HG03175 (cell line): ENCODE measurements at regions not wholly inside any gene's neighbourhood (a gene's known extent, or its start where the extent isn't known, plus 50 kb on each side); places are given as distances from the start of the nearest gene placed in this dataset.

Experiments used
- ATAC-seq: cut with Tn5 transposase; IDR thresholded peaks from one replicate; pipeline ENCODE4 v1.9.1; 2021; ENCODE audit warnings: mild to moderate bottlenecking, moderate library complexity; ENCODE audit not compliant: unreplicated experiment

GRCh38 chr1:37309574-37309973, 164.8 kb upstream of the ZC3H12A start:
- no peak for ATAC-seq

DNA sequence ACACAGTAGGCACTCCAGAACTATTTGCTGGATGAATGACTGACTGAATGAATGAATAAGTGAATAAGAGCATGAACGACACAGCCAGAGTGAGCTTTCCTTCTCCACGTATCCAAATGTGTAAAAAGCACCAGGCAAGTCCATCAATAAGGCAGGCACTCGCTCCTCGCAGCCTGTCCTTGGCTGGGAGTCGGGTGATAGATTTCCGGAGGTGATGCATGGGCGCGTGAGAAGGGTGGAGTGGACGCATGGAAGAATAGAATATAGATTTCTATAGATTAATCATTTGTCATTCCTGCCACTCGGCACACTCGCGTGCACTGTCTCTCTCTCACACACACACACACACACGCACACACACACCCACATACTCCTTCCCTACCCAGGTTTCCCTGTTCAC, 164.3 kb upstream of the ZC3H12A start:
- ATAC-seq, result no peak

GRCh38 chr1:37315371-37315846, 159.0 kb upstream of the ZC3H12A start:
- ATAC-seq, result no peak

DNA sequence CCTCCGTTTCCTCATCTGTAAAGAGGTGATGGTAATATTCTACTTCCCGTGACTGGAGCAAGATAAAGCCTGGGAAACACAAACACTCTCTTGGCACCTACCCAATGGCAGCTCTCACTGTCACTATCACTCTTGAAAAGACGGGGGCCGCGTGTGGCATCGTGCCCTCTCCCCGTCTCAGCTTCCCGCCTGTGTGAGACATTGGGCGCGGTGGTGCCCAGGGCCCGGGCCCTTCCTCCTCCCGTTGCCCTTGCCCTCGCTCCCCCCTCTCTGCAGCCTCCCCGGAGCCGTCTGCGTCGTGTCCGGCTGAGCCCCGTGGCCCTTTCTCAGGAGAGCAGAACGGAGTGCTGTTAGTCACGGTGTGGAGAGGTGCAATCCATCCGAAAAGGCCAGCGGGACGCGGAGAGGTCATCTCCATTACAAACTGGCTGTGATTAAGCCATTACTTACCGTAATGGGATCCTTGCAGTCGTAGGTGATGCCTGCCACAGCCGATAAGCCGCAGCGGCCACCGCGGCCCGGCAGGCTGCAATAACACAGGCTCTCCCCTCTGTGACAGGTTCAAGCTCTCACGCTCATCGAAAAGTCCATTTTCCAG, 156.4 kb upstream of the ZC3H12A start:
- ATAC-seq, result no peak

DNA sequence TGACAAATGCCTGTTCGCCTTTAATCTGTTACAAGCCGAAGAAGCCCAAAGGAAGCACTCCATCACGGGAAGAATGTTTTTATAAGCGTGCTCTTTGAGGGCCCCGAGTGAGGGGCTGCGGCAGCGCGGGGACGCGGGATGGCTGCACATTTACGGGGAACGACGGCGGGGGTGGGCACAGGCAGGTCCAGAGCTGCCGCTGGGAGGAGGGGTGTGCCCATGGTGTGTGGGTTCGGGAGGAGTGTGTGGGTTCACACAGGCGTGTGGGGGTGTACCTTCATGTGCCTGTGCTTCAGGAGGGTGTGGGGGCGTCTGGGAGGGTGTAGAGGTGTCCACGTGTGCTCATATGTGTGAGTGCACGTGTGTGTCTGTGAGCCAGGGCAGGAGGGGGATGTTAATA, 155.9 kb upstream of the ZC3H12A start:
- no peak for ATAC-seq

DNA sequence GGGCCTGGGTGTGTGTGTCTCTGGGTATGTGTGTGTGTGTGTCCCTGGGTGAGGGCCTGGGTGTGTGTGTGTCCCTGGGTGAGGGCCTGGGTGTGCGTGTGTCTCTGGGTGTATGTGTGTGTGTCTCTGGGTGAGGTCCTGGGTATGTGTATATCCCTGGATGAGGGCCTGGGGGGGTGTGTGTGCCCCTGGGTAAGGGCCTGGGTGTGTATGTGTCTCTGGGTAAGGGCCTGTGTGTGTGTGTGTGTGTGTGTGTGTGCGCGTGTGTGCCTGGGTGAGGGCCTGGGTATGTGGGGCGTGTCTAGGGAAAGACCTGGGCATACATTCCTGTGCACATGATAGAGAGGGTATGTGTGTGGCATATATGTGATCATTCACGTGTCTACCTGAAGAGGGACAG, 155.1 kb upstream of the ZC3H12A start:
- no peak for ATAC-seq

DNA sequence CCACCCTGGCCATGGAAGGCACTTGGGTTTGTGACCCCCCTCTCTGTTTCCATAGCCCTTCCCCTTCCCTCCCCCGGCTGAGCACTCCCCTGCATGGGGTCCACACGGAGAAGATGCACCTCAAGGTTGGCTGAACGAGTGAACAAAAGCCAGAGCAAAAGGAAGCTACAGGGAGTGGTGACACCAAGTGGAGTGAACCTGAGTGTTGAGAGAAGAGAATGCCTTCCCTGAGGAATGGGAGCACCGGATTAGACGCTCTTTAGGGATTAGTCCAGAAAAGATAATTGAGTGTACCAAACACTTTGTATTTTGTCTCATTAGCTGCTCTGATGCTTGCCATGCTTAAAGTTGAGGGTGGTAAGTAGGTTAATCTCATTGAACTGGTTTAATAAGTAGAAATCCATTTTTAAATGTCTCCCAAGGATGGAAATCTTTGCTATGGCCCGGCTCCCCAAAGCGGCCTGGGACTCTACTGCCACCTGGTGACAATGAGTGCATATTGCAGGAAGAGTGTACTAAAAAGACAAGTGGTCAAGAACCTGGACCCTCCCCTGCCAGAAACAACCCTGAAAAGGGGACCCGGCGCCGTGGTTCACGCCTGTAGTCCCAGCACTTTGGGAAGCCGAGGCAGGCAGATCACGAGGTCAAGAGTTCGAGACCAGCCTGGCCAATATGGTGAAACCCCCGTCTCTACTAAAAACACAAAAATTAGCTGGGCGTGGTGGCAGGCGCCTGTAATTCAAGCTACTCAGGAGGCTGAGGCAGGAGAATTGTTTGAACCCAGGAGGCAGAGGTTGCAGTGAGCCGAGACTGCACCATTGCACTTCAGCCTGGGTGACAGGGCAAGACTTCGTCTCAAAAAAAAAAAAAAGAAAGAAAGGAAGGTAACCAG, 150.6 kb upstream of the ZC3H12A start:
- ATAC-seq, result no peak

DNA sequence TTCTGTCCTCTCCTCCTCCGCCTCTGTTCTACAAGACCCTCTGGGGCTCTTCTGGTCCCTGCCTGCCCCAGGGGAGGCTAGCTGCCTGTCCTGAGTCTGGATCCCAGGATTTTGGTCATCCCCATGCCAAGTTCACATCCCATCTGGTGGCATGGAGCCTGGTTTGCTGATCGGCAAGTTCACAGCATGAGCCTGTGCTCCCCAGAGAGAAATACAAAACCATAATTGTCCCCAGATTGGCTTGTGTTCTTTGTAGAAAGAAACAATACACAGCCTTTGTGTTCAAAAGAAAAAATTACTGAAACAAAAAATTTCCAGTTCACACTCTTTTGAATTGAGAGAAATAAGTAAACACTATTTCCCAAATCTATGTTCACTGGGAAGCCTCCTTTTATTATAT, 149.4 kb upstream of the ZC3H12A start:
- ATAC-seq, result no peak

DNA sequence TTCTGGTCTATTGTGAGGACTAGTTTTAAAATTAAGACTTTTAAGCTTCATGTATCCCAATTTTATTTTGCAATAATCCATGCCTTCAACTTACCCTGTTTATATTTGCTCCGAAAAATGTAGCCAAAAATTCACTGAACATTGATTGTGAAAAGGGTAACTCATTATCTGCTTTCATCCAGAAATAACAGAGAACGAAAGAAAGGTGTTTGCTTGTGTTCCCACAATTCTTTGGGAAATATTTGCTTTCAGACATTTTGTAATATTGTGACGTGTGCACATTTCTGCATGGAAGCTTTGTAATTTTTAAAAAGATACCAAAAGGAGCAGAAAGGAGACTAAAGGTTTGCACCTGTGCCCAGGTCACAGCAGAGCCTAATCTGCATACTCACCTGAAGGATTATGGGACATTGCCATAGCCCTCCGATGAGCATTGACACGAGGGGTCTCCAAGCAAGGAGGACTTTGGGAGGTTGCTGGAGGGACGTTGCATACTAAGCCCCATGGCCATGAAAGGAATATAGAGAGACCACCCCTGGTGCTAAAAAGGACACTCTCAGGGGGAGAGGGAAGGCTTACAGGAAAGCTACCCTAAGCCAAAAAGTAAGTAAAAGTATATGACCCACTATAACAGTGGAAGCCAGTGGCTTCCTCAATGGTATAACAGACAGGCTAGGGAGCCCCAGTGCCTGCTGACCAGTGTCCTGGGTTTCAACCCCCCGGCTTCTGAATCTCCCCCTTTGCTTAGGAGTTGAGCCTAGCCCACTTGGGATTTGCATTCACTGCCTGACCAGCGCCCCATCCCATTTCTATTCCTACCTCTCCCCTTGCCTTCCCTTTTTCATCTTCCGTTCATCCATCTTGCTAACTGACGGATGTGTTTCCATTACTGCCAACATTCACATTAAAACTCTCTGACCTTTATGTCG, 148.6 kb upstream of the ZC3H12A start:
- no peak for ATAC-seq

GRCh38 chr1:37332126-37332525, 142.3 kb upstream of the ZC3H12A start:
- no peak for ATAC-seq

DNA sequence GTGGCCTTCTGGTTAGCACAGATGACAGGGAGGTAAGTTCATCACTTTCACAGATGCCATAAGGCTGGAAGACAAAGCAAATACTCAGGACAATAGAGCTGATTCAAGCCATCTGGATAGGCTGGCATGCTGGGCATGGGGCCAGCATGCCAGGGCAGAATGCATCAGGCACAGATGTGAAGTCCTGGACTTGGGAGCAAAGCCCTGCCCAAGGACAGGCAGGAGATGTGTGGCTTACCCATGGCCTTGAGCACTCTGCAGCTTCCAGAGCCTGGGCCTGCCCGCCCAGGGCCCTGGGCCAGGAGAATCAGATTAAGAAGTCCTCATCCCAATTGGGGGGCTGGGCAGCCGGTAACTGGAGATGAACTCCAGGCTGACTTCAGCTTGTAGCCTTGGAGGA, 135.7 kb upstream of the ZC3H12A start:
- no peak for ATAC-seq

GRCh38 chr1:37342736-37343135, 131.6 kb upstream of the ZC3H12A start:
- ATAC-seq, result no peak

GRCh38 chr1:37347104-37347649, 127.2 kb upstream of the ZC3H12A start:
- ATAC-seq, result no peak

DNA sequence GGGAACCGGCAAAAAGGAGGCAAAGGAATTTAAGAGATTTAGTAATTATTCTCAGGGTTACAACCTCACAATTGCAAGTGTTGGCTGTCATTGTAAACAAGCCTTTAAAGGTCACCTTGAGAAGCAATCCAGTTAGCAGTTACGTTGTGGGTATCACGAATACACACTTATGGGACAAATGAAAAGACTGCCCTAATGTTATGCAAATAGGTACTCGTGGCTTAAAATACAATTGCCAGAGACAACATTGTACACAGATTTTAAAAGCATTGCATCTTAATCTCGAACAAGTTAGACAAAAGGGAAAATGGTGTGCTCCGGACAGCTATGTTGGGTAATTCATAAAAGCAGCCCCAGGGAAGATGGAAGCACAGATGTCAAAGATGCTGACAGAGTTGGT, 120.5 kb upstream of the ZC3H12A start:
- ATAC-seq, result no peak

DNA sequence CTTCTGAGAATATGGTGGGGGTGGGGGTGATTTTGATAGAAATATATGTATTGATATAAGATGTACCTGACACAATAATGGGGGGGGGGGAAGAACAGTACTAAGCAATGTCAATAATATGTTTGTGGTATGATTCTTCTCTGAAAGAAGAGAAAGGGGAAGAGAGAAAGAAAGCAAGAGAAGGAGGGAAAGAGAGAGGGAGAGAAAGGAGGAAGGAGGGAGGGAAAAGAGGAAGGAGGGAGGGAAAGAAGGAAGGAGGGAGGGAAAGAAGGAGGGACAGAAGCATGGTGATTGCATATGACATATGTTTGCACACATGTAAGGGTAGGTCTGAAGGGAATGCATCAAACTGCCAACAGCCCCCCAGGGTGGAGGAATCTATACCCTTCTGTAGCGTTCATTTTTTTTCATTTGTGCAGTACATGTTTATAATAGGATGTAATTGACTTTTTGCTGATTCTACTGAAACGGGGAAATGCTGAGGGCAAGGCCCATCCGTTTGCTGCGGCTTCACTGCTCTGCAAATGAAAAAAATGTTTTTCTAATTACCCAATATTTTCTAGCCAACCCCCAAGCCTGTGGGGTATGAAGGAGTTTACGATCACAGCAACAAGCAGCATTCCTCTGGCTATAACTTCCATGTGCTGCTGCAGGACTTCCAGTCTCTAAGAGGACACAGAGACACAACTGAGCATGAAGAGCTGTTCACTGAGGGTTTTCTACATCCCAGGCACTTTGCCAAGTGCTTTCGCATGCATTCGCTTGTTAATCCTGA, 119.3 kb upstream of the ZC3H12A start:
- ATAC-seq, result no peak

DNA sequence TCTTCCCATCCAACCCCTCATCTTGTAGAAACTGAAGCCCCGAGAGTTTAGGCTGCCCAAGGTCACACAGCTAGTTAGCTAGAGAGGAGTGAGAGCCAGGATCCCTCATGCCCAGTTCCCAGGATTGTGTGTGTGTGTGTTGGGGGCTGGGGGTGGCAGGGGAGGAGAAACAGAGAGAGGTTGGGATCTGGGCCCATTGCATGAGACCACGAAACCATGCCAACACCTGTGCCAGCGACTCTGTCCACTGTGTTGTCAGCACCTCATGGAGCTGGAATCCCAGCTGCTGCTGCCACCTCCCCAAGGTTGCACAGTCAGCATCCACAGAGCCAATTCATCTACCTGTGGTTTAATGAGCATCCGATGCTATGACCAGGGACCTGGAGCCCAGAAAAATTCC, 115.4 kb upstream of the ZC3H12A start:
- no peak for ATAC-seq

GRCh38 chr1:37360011-37360410, 114.4 kb upstream of the ZC3H12A start:
- no peak for ATAC-seq

- ATAC-seq, result no peak
Measured at GRCh38 chr1:37362594-37363385, 111.6 kb upstream of the ZC3H12A start.

DNA sequence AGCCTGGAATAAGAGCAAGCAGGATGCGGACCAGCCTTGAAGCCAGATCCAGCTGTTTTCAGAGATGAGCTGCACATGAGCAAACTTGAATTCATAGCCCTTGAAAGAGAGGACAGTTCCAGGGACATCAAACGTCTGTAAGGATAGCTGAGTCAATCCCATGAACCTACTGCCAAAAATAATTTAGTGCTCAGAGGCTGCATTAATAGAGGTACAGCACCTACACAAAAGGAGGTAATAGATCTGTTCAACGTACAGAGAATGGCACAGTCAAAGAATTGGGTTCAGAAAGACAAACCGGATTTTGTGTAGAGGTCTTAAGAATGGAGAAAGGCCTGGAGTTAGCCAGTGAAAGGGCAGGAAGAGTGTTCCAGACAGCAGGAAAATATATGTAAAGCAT, 110.8 kb upstream of the ZC3H12A start:
- ATAC-seq, result no peak
